HG03135 (cell line): ENCODE measurements at regions not wholly inside any gene's neighbourhood (a gene's known extent, or its start where the extent isn't known, plus 50 kb on each side); places are given as distances from the start of the nearest gene placed in this dataset.

Experiments
- ATAC-seq: cut with Tn5 transposase; IDR thresholded peaks from one replicate; pipeline ENCODE4 v1.9.1; 2021; ENCODE audit warnings: mild to moderate bottlenecking, moderate library complexity; ENCODE audit not compliant: unreplicated experiment

DNA sequence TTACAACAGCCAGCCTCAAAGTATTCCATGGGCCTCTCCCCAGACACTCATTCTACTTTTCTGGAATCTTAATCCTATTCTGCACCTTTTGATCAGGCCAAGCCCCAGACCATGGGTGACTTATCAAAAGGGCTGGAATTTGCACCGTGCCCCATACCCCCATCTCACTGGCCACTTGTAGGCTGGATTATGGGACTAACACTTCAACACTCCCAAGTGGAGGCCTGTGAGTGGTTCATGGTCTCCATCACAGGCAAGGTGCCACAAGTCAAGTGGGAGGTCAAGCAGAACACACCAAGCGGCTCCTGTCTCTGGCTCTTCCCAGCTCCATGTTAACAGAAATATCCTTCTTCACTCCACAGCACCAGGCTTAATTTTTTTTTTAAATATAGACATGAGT is 212.3 kb upstream of the HEY2 start:
- ATAC-seq = no peak

DNA sequence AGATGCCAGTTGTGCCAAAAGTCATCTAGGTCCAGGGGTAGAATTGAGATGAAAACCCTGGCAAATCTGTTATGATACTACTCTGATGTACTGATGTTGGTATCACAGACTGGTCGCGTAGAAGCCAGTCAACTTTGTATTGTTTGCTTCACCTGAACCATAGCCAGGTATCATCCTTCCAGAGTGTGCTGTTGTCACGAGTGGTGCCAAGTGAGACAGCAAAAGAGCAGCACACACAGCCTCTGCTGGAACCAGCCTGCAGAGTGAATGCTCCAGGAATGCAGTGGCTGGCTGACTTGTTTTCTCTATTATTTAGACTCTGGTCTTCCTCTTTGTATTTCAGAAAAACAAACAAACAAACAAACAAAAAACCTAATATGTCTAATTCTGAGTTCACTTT is 209.5 kb upstream of the HEY2 start:
- no peak for ATAC-seq

GRCh38 chr6:125544819-125545218 is 204.6 kb upstream of the HEY2 start:
- no peak for ATAC-seq

DNA sequence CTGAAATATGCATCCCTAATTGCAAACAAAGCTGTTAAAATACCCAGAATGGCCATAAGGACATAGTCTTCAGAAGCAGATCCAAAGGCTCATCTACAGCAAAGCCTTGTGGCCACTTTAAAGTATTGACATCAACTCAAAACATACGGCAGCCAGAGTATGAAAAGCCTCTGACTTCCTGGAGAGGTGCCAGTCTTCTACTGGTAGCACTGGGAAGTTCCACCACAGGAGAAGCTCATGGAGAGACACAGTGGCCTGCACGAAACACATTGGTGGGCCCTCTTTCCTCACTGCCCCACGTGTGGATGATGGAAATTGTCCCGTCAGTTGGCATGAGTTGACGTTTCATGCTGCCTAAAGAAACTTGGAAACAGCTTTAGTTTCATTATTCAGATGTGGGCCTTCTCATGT is 202.6 kb upstream of the HEY2 start:
- ATAC-seq = no peak

- ATAC-seq = no peak
Measured at GRCh38 chr6:125547381-125547780, 202.1 kb upstream of the HEY2 start.

DNA sequence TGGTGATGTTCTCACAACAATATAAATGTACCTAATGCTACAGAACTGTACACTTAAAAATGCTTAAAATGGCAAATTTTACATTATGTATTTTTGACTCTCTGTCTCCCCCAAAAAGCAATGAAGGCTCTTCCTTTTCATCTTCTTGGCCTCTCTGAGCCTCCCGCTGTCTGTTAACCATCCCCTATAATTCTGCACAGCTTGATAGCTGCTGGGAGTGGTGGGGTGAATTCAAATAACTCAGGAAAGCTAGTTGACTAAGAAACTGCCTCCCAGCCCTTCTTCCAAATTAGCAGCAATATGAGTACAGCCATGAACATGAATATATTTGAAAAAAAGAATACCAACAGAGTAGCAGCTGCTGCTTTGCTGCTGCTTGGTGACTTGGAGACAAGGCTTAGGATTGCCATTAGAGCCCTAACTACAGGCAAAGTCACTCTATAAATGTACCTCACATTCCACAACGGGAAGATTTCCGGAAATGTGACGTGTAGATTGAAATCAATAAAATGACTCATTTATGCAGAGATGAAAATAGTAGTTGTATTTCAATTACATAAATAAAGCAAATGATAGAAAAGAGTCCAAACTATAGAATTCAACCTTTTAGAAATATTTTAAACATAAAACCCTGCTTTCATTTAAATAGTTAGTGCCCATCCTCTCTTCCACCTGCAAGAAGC is 200.1 kb upstream of the HEY2 start:
- ATAC-seq = no peak

DNA sequence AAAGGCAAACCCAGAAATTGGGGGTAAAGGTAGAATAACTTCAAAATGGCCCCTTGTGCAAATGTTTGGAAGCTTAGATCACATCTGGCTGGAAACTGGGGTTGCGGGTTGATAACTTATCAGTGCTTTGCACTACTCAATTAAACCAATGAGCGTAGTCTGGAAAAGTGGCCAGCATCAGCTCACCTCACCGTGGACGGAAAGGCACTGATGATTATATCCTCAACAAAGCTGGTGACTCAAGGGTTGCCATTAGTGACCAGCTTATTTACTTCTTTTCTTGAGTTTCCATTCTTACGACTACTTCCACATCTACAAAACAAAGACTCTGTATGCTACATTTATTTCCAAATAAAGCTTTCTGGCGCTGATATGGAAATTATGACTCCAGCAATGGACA is 198.5 kb upstream of the HEY2 start:
- ATAC-seq = no peak

DNA sequence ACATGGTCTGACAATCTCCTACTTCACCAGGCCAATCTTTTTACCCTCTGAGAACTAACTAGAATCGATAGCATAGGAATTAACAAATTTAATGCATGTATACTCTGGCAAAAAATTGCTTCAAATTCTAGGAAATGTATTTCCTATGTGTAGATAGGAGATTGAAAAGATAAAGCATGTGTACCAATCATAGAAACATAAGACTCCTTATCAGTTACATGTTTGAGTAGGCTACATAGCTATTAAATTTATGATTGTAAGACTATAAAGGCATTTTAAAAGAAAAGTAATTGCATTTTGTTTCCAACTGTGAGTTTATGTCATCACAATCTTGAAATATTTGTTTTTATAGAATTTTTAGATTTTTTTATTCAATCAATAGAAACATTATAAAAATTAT is 196.6 kb upstream of the HEY2 start:
- no peak for ATAC-seq

- no peak for ATAC-seq
Measured at GRCh38 chr6:125554456-125554855, 195.0 kb upstream of the HEY2 start.

- ATAC-seq = no peak
Measured at GRCh38 chr6:125558241-125558843, 191.1 kb upstream of the HEY2 start.

DNA sequence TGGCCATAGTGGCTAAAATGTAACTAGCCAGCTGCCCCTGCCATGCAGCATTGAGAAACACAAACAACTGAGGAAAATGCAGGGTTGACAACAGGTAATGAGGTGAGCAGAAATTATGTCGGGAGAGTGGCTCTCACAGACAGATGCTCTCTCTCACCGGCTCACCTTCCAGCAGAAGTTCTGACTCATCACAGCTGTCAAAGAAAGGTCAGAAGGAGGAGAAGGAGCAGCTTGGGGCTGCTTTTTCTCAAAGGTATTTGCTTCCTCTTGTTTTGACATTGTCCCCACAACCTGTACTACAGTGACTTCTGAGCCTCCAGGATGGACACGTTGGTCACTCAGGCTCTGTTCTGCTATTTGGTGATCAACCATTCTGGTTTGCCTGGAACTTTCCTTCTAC is 190.5 kb upstream of the HEY2 start:
- no peak for ATAC-seq

GRCh38 chr6:125562156-125562555 is 187.3 kb upstream of the HEY2 start:
- ATAC-seq = no peak

DNA sequence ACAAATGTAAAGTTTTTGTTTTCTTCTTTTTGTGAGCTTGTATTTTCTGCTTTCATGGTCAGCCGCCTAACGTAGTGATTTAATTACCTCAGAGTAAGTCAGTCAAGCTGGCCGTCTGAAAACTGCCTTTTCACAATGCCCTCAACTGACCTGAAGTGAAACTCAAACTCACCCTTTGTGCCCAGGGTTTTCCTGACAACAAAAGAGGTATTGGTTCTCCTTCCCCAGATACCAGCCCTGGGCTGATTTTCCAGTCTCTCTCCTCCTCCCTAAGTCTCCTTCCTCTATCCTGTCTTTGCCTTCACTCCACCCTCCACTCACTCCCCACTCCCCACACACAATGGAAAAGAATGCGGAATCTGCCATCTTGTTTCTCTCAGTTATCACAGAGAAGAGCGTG is 184.5 kb upstream of the HEY2 start:
- ATAC-seq = no peak

DNA sequence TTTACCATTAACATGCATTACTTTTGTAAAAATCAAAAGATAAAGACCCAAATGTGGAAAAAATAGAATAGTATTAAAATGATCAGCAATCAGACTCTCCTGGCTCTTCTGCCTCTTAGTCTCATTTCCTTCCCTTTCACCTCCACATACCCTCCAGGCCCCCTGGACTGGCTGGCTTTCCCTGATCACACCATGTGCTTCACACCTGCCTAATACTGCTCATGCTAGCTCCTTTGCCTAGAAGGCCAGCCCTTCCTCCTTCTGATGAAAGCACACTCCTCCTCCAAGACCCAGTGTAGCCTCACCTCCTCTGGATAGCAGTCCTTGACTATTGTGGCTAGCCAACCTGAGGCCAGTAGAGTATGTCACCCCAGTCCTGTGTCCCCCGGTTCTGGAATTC is 182.0 kb upstream of the HEY2 start:
- ATAC-seq = no peak

DNA sequence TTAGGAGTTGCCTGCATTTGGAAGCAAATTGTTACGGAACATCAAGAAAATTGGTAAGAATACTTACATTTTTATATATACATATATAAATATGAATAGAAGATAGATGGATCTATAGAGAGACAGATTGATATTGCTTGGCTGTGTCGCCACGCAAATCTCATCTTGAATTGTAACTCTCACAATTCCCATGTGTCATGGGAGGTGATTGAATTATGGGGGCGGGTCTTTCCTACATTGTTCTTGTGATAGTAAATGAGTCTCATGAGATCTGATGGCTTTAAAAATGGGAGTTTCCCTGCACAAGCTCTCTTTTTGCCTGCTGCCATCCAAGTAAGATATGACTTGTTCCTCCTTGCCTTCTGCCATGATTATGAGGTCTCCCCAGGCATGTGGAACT is 180.8 kb upstream of the HEY2 start:
- ATAC-seq = no peak

GRCh38 chr6:125570526-125570925 is 178.9 kb upstream of the HEY2 start:
- no peak for ATAC-seq

- no peak for ATAC-seq
Measured at GRCh38 chr6:125571207-125571755, 178.2 kb upstream of the HEY2 start.

DNA sequence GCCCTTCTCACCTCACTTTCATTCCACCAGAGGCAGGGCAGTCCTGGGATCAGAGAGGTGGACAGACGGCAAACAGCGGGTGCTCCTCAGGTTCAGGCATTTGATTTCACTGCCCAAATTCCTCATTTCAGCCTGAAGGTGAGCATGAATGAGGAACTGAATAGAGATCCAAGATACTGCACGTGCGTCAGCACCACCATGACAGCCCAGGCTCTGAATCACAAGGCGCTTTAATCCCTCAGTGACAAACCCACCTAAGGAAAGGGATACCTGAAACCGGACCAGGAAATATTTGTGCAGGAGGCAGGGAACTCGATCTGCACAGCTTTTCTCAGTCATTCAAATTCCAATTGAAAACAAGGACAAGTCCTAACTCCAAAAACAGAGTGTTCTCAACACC is 174.8 kb upstream of the HEY2 start:
- no peak for ATAC-seq

DNA sequence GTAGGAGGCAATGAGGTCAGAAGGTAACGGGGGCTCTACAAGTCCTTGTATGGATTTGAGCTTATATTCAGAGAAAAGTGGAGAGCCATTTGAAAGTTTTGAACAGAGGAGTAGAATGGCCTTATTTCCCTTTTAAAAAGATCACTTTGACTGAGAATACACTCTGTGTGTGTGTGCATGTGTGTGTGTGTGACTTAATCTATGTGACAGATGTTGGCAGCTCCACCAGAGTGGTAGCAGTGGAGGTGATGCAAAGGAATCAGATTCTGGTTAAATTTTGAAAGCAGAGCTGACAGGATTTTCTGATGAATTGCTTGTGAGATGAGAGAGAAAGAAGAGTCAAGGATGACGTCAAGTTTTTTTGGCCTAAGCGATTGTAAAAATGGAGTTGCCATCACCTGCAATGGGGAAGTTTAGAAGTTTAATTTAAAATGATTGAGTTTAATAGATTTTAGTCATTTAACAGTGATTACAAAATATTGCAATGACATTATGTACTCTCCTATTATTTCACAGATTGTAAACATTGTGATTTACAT is 172.2 kb upstream of the HEY2 start:
- no peak for ATAC-seq

DNA sequence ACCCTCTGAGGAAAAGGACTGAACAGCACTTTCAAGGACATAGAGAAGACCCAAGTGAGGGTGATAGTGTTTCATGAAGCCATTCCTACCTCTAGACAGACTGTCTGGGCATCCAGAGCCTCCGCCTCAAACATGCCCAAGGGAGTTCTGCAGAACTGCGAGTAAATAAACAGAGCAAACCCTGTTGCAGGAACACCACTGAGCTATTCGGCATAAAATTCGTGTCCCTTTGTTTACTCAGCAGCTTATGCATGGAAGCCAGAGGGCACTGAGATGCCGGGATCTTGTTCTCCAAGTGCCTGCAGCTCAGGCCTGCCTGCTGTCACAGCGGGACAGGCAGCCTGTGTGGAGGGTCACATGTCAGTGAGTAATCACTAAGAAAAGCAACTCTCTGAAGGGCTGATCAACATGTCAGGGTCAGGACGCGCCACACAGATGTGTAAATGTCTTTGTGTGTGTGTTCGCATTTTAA is 164.9 kb upstream of the HEY2 start:
- ATAC-seq = no peak

- no peak for ATAC-seq
Measured at GRCh38 chr6:125585470-125585869, 164.0 kb upstream of the HEY2 start.

DNA sequence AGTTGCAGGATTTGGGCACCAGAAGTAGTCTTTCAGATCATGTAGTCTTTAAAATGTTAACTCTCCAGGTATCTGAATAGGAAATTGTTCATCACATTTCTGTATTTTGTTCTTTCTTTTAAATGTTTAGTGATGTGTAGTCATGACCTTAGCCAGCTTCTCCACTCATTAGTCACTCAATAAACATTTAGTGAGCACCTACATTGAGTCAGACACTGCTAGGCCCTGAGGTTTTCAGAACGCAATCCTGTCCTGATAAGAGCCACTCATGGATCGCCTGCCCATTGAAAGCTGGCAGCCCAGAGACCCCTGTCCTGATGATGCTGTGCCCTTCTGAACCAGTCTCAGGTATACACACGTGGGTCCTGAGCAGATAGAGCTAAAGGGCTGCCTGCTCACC is 163.4 kb upstream of the HEY2 start:
- ATAC-seq = no peak
